Nephron progenitor cell (in vitro differentiated cells): ENCODE measurements at regions not wholly inside any gene's neighbourhood (a gene's known extent, or its start where the extent isn't known, plus 50 kb on each side); places are given as distances from the start of the nearest gene placed in this dataset.

Source experiments
- DNase-seq: peaks from one replicate; pipeline ENCODE4 v3.0.0; 2021
- H3K27ac Mint-ChIP-seq: 2 replicates; pipeline ENCODE4 v1.8.0; 2021; ENCODE audit warnings: mild to moderate bottlenecking, moderate library complexity, mixed read lengths
- H3K27me3 Mint-ChIP-seq: 2 replicates; pipeline ENCODE4 v1.8.0; 2021; ENCODE audit warnings: mild to moderate bottlenecking, low read depth, mixed read lengths; ENCODE audit not compliant: poor library complexity
- H3K36me3 Mint-ChIP-seq: 2 replicates; pipeline ENCODE4 v1.8.0; 2021; ENCODE audit warnings: low read depth, mixed read lengths
- H3K4me1 Mint-ChIP-seq: 2 replicates; pipeline ENCODE4 v1.8.0; 2021; ENCODE audit warnings: mixed read lengths
- H3K4me3 Mint-ChIP-seq: 2 replicates; pipeline ENCODE4 v1.8.0; 2021; ENCODE audit warnings: mild to moderate bottlenecking, moderate library complexity, mixed read lengths
- H3K9me3 Mint-ChIP-seq: 2 replicates; pipeline ENCODE4 v1.8.0; 2021; ENCODE audit warnings: mild to moderate bottlenecking, moderate library complexity, mixed read lengths
- TF ChIP-seq, protein P1 (sequence below): fragments of 200-600 bp; sonication (generic); IDR thresholded peaks from 2 replicates; pipeline ENCODE4 v1.5.0; 2021; ENCODE audit warnings: antibody characterized with exemption

DNA sequence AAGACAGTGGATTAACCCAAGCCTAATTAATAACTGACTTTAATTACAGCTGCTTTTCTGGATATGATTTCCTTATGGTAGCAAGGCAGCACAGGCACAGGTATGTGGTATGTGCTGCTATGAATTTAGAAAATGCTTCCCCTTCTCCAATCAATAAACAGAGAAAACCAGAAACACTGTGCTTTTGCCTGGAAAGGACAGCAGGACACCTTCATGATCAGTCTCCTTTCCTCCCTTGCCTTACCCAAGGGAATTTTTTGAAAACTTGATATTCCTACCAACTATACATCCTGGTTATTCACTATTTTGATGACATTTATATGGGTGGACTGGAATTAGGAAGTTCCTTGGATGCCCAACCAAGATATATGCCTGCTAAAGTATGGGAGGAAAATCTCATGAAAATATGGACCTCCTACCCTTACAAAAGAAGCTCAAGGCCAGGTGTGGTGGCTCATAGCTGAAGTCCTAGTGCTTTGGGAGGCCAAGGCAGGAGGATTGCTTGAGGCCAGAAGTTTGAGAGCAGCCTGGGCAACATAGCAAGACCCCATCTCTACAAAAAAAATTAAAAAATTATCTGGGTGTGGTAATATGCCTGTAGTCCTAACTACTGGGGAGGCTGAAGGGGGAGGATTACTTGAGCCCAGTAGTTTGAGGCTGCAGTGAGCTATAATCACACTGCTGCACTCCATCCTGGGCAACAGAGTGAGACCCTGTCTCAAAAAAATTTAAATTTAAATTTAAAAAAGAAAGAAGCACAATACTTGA lies 106.3 kb upstream of the WAC start:
- Mint-ChIP-seq H3K9me3 (peaks cover 3% of the 10 kb centered on the region), H3K27me3 (peaks cover 2% of the 10 kb centered on the region), H3K27ac (no peak overlapping the region), H3K4me1 (no peaks in the 10 kb centered on the region), H3K36me3 (no peaks in the 10 kb centered on the region), H3K4me3 (no peak overlapping the region)
- TF ChIP-seq, protein P1, sequence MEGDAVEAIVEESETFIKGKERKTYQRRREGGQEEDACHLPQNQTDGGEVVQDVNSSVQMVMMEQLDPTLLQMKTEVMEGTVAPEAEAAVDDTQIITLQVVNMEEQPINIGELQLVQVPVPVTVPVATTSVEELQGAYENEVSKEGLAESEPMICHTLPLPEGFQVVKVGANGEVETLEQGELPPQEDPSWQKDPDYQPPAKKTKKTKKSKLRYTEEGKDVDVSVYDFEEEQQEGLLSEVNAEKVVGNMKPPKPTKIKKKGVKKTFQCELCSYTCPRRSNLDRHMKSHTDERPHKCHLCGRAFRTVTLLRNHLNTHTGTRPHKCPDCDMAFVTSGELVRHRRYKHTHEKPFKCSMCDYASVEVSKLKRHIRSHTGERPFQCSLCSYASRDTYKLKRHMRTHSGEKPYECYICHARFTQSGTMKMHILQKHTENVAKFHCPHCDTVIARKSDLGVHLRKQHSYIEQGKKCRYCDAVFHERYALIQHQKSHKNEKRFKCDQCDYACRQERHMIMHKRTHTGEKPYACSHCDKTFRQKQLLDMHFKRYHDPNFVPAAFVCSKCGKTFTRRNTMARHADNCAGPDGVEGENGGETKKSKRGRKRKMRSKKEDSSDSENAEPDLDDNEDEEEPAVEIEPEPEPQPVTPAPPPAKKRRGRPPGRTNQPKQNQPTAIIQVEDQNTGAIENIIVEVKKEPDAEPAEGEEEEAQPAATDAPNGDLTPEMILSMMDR, result no peak
- no peak for DNase-seq

DNA sequence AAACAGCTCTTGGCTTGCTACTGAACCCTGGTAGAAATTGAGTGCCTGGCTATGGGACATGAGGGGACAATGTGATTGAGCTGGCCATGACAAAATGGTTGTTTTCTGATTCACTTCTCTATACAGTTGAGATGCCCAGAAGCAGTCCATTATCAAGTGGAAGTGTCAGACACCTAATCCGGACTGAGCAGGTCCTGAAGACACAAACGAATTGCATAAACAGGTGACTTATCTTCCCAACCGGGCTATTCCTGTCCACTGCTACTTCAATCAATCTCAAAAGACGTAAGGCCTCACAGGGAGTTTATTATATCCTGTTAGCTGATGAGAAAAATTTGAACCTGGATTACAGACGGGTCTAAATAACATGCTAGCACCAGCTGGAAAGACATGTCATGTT lies 105.5 kb upstream of the WAC start:
- no peak for DNase-seq
- Mint-ChIP-seq H3K4me3 (no peak overlapping the region), H3K4me1 (no peaks in the 10 kb centered on the region), H3K27me3 (peaks cover 2% of the 10 kb centered on the region), H3K36me3 (no peaks in the 10 kb centered on the region), H3K27ac (no peak overlapping the region), H3K9me3 (peaks cover 3% of the 10 kb centered on the region)
- TF ChIP-seq, protein P1, result no peak

DNA sequence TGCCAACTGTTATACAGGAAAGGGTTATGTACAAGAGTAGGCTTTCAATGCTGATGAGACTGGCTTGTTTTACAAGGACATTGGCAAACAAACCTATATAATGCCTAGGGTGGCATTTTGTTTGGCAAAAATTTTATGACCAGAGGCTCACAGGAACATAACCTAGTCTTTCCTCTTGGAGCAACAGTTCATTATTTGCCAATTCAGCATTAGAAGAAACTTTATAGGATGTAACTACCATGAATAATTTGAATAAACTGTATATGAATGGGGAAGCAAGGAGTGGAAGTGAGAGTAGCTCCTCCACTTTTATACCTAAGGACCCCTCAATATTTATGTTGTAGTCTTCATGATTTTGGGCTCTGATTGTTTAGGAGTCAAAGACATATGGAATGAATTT lies 103.9 kb upstream of the WAC start:
- H3K9me3 Mint-ChIP-seq, result peaks cover 3% of the 10 kb centered on the region
- no peak overlapping the region for H3K4me3 Mint-ChIP-seq
- H3K4me1 Mint-ChIP-seq, result no peaks in the 10 kb centered on the region
- no peak for DNase-seq
- H3K36me3 Mint-ChIP-seq, result no peaks in the 10 kb centered on the region
- no peak overlapping the region for H3K27ac Mint-ChIP-seq
- TF ChIP-seq, protein P1, result no peak
- peaks cover 2% of the 10 kb centered on the region for H3K27me3 Mint-ChIP-seq

DNA sequence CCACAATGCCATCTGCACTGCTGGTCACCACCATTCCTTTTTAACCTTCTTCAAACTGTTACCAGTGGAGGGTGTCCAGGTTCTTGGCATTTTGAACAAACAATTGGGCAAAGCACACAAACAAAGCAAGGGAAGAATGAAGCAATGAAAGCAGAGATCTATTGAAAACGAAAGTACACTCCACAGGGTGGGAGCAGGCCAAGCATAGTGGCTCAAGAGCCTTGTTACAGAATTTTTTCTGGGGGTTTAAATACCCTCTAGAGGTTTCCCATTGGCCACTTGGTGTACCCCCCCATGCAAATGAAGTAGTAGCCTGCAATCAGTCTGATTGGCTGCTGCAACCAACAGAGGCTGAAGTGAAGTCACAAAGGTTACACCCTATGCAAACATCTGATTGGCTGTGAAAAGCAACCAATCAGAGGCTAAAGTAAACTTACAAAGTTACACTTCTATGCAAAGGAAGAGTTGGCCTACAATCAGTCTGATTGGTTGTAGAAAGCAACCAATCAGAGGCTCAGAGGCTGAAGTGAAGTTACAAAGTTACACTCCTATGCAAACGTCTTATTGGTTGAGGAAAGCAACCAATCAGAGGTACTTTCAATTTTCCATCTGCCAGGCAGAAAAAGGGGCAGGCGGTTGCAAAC lies 103.2 kb upstream of the WAC start:
- Mint-ChIP-seq H3K9me3 (peaks cover 3% of the 10 kb centered on the region), H3K36me3 (no peaks in the 10 kb centered on the region), H3K27me3 (peaks cover 2% of the 10 kb centered on the region), H3K4me3 (no peak overlapping the region), H3K27ac (no peak overlapping the region), H3K4me1 (no peaks in the 10 kb centered on the region)
- DNase-seq, result no peak
- TF ChIP-seq, protein P1, result no peak

DNA sequence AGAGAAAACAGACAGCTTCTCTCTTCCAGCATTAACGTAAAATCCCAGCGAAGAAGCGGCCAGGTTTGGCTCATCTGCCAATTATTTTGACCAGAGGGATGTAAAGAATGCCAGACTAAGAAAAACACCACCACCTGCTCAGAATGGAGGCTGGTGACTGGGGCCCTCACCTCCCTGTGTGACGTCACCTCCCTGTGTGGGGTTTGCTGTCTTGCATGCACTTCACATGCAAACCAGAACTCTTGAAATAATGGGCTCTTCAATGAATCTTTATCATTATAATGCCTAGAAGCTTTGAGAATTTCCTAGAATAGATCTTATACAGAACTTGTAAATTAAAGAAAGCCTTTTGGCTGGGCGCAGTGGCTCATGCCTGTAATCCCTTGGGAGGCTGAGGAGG lies 101.8 kb upstream of the WAC start:
- no peaks in the 10 kb centered on the region for H3K4me1 Mint-ChIP-seq
- TF ChIP-seq, protein P1, result no peak
- H3K36me3 Mint-ChIP-seq, result no peaks in the 10 kb centered on the region
- H3K9me3 Mint-ChIP-seq, result peaks cover 3% of the 10 kb centered on the region
- no peak overlapping the region for H3K4me3 Mint-ChIP-seq
- peaks cover under 1% of the 10 kb centered on the region for H3K27me3 Mint-ChIP-seq
- no peak for DNase-seq
- H3K27ac Mint-ChIP-seq, result no peak overlapping the region

DNA sequence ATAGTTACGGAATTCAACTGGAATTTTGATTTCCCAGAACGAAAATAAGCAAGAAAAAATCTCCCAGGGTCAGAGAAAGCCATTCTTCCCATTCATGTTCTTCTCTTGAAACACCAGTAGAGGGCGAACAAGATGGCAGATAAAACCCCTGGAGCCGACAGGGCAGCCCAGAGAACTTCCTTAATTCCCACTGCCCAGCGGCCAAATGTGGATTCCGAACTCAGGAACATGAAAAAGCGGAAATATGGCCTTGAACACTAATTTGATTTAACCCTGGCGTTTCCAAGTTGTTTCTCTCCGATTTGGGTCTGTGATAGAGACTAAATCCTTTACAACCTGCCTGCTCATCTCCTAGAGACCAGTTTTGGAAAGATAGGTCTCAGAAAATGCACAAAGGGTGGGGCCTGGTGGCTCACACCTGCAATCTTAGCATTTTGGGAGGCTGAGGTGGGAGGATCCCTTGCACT lies 100.7 kb upstream of the WAC start:
- peak; percentile 46 for DNase-seq
- no peaks in the 10 kb centered on the region for H3K36me3 Mint-ChIP-seq
- no peak overlapping the region for H3K4me3 Mint-ChIP-seq
- H3K27me3 Mint-ChIP-seq, result peaks cover 7% of the 10 kb centered on the region
- TF ChIP-seq, protein P1, result peak; percentile 76
- no peak overlapping the region for H3K27ac Mint-ChIP-seq
- H3K9me3 Mint-ChIP-seq, result peaks cover 3% of the 10 kb centered on the region
- no peaks in the 10 kb centered on the region for H3K4me1 Mint-ChIP-seq
